Breast epithelium (tissue), 4 donors: ENCODE measurements at regions not wholly inside any gene's neighbourhood (a gene's known extent, or its start where the extent isn't known, plus 50 kb on each side); places are given as distances from the start of the nearest gene placed in this dataset.

Experiments
- DNase-seq, 2 donors: peaks; one replicate each; pipeline ENCODE4 v3.0.0-alpha.2; 2019; ENCODE audit warnings: low spot score in 2 of 2
- H3K27ac ChIP-seq, 2 donors: fragments of 200-600 bp; sonication (generic) in 1 of 2; one replicate each; pipeline ENCODE4 v1.5.1; 2016 to 2019; ENCODE audit warnings: mild to moderate bottlenecking in 1 of 2
- H3K27me3 ChIP-seq, 2 donors: fragments of 200-600 bp; sonication (generic) in 1 of 2; one replicate each; pipeline versions ENCODE4 v1.5.1 to v1.6.0; 2017 to 2019; ENCODE audit warnings: control low read depth in 1 of 2, mild to moderate bottlenecking in 1 of 2
- H3K36me3 ChIP-seq: fragments of 200-600 bp; one replicate; pipeline ENCODE4 v1.5.1; 2019
- H3K4me1 ChIP-seq, 2 donors: fragments of 200-600 bp; sonication (generic); one replicate each; pipeline ENCODE4 v1.5.1; 2016 to 2019; ENCODE audit warnings: control low read depth in 1 of 2
- H3K4me3 ChIP-seq, 3 donors: fragments of 200-600 bp; sonication (generic); 1 replicate in 2 of 3; 2 replicates in 1 of 3; pipeline ENCODE4 v1.5.1; 2016 to 2019; ENCODE audit warnings: mild to moderate bottlenecking in 3 of 3, moderate library complexity in 2 of 3
- H3K9me3 ChIP-seq, 2 donors: fragments of 200-600 bp; sonication (generic) in 1 of 2; one replicate each; pipeline ENCODE4 v1.5.1; 2016 to 2019; ENCODE audit warnings: control low read depth in 1 of 2
- CTCF ChIP-seq, 3 donors: fragments of 450-650 bp; IDR thresholded peaks; one replicate each; pipeline ENCODE4 v1.5.1; 2016 to 2017; ENCODE audit warnings: antibody characterized with exemption in 3 of 3, mild to moderate bottlenecking in 3 of 3, moderate library complexity in 3 of 3
- POLR2A ChIP-seq: fragments of 450-650 bp; IDR thresholded peaks from one replicate; pipeline ENCODE4 v1.6.1; 2016; ENCODE audit warnings: antibody characterized with exemption, mild to moderate bottlenecking, moderate library complexity
- POLR2AphosphoS5 ChIP-seq, 3 donors: sonication (generic); formaldehyde crosslinking; IDR thresholded peaks; one replicate each; pipeline ENCODE4 v1.6.1; 2017; ENCODE audit warnings: antibody characterized with exemption in 3 of 3
- intact Hi-C: fragments of 100-400 bp; cut with DNase I; formaldehyde crosslinking; loops from one replicate; pipeline ENCODE4 v1.15.1; 2023; ENCODE audit warnings: low total_unique reads

- Histone ChIP-seq H3K27ac (no peak overlapping the region), H3K4me1 (no peaks in the 10 kb centered on the region), H3K36me3 (no peaks in the 10 kb centered on the region), H3K4me3 (no peak overlapping the region), H3K27me3 (no peaks in the 10 kb centered on the region), H3K9me3 (no peaks in the 10 kb centered on the region)
- intact Hi-C loops = loop anchor here (5.0 kb wide), 1 partner anchor 910 kb away; no protein-coding TSS in a partner anchor
- no peak for DNase-seq
- TF ChIP-seq POLR2A (no peak), CTCF (IDR thresholded peaks at IDR 0.05) (no peak), POLR2AphosphoS5 (IDR thresholded peaks at IDR 0.05) (no peak)
These were observed 111.7 kb downstream of the MYCN start for GRCh38 chr2:16051841-16052564.

- Histone ChIP-seq H3K4me1 (no peaks in the 10 kb centered on the region), H3K27me3 (no peaks in the 10 kb centered on the region), H3K9me3 (no peaks in the 10 kb centered on the region), H3K36me3 (no peaks in the 10 kb centered on the region), H3K27ac (no peak overlapping the region), H3K4me3 (no peak overlapping the region)
- TF ChIP-seq POLR2AphosphoS5 (IDR thresholded peaks at IDR 0.05) (no peak), POLR2A (no peak), CTCF (IDR thresholded peaks at IDR 0.05) (no peak)
- intact Hi-C loops = loop anchor here (5.0 kb wide), 1 partner anchor 911 kb away; no protein-coding TSS in a partner anchor
- DNase-seq = no peak
These were observed 110.6 kb downstream of the MYCN start for GRCh38 chr2:16050908-16051489.

- no peaks in the 10 kb centered on the region for H3K27me3 ChIP-seq
- DNase-seq = no peak
- no peaks in the 10 kb centered on the region for H3K36me3 ChIP-seq
- TF ChIP-seq POLR2AphosphoS5 (IDR thresholded peaks at IDR 0.05) (no peak), POLR2A (no peak), CTCF (IDR thresholded peaks at IDR 0.05) (no peak)
- no peaks in the 10 kb centered on the region for H3K9me3 ChIP-seq
- no peak overlapping the region for H3K4me3 ChIP-seq
- H3K4me1 ChIP-seq = no peaks in the 10 kb centered on the region
- H3K27ac ChIP-seq = no peak overlapping the region
- intact Hi-C loops = loop anchor here (5.0 kb wide), 1 partner anchor 912 kb away; no protein-coding TSS in a partner anchor
These were observed 110.0 kb downstream of the MYCN start for GRCh38 chr2:16050261-16050907.

- Histone ChIP-seq H3K27ac (no peak overlapping the region), H3K27me3 (no peaks in the 10 kb centered on the region), H3K4me1 (no peaks in the 10 kb centered on the region), H3K4me3 (no peak overlapping the region), H3K9me3 (no peaks in the 10 kb centered on the region), H3K36me3 (no peaks in the 10 kb centered on the region)
- no peak for DNase-seq
- intact Hi-C loops = no loop called here
- TF ChIP-seq CTCF (IDR thresholded peaks at IDR 0.05) = no peak
- TF ChIP-seq POLR2A = no peak
- no peak for TF ChIP-seq POLR2AphosphoS5 (IDR thresholded peaks at IDR 0.05)
These were observed 109.1 kb downstream of the MYCN start for GRCh38 chr2:16049406-16049805.

- TF ChIP-seq POLR2AphosphoS5 (IDR thresholded peaks at IDR 0.05) (no peak), POLR2A (no peak)
- Histone ChIP-seq H3K36me3 (no peaks in the 10 kb centered on the region), H3K27me3 (no peaks in the 10 kb centered on the region), H3K4me3 (no peak overlapping the region), H3K9me3 (no peaks in the 10 kb centered on the region), H3K27ac (no peak overlapping the region), H3K4me1 (no peaks in the 10 kb centered on the region)
- no peak for DNase-seq
- intact Hi-C loops = no loop called here
These were observed 108.1 kb downstream of the MYCN start for GRCh38 chr2:16048466-16048865.
